ENCODE measurements at regions not wholly inside any gene's neighbourhood (a gene's known extent, or its start where the extent isn't known, plus 50 kb on each side); places are given as distances from the start of the nearest gene placed in this dataset.

GRCh38 chr14:61930101-61930857 is 168.1 kb downstream of the SNAPC1 start:
- H3K9me3 ChIP-seq (ENCODE audit: insufficient read depth, low read length, severe bottlenecking), result no peaks in the 10 kb centered on the region
- no peak overlapping the region for H3K4me3 ChIP-seq (ENCODE audit: low read depth in 1 of 2, low read length in 2 of 2)
- no peak overlapping the region for H3K27ac ChIP-seq (ENCODE audit: low read length)
- no peaks in the 10 kb centered on the region for H3K79me2 ChIP-seq (ENCODE audit: insufficient read depth, low read length)
- peaks cover 23% of the 10 kb centered on the region for H3K27me3 ChIP-seq (ENCODE audit: insufficient read depth, low read length, poor library complexity)
- no peak overlapping the region for H3K9ac ChIP-seq (ENCODE audit: low read depth, low read length)
- H3K36me3 ChIP-seq (ENCODE audit: insufficient read depth, low read length), result no peaks in the 10 kb centered on the region
- DNase-seq (no peak), ATAC-seq (ENCODE audit: insufficient read depth, low read depth) (no peak)
- no peaks in the 10 kb centered on the region for H3K4me1 ChIP-seq (ENCODE audit: insufficient read depth, low read length)
- H4K20me1 ChIP-seq (ENCODE audit: insufficient read depth, low read length), result no peaks in the 10 kb centered on the region
- H3K4me2 ChIP-seq (ENCODE audit: insufficient read depth, low read length), result no peak overlapping the region
- no peak overlapping the region for H2AFZ ChIP-seq (ENCODE audit: low read depth, low read length)
- TF ChIP-seq, protein P1, sequence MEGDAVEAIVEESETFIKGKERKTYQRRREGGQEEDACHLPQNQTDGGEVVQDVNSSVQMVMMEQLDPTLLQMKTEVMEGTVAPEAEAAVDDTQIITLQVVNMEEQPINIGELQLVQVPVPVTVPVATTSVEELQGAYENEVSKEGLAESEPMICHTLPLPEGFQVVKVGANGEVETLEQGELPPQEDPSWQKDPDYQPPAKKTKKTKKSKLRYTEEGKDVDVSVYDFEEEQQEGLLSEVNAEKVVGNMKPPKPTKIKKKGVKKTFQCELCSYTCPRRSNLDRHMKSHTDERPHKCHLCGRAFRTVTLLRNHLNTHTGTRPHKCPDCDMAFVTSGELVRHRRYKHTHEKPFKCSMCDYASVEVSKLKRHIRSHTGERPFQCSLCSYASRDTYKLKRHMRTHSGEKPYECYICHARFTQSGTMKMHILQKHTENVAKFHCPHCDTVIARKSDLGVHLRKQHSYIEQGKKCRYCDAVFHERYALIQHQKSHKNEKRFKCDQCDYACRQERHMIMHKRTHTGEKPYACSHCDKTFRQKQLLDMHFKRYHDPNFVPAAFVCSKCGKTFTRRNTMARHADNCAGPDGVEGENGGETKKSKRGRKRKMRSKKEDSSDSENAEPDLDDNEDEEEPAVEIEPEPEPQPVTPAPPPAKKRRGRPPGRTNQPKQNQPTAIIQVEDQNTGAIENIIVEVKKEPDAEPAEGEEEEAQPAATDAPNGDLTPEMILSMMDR (IDR thresholded peaks at IDR 0.05; ENCODE audit: borderline replicate concordance, extremely low read depth, low read length, poor library complexity, severe bottlenecking), result no peak
- TF ChIP-seq EZH2 (IDR thresholded peaks at IDR 0.05; ENCODE audit: borderline replicate concordance, low read depth, low read length, severe bottlenecking), result no peak

- Histone ChIP-seq H3K79me2 (ENCODE audit: insufficient read depth, low read length) (no peaks in the 10 kb centered on the region), H4K20me1 (ENCODE audit: insufficient read depth, low read length) (no peaks in the 10 kb centered on the region), H3K27ac (ENCODE audit: low read length) (no peak overlapping the region), H3K9ac (ENCODE audit: low read depth, low read length) (no peak overlapping the region), H3K27me3 (ENCODE audit: insufficient read depth, low read length, poor library complexity) (peaks cover 17% of the 10 kb centered on the region), H2AFZ (ENCODE audit: low read depth, low read length) (no peak overlapping the region), H3K4me2 (ENCODE audit: insufficient read depth, low read length) (no peak overlapping the region), H3K4me3 (ENCODE audit: low read depth in 1 of 2, low read length in 2 of 2) (no peak overlapping the region), H3K9me3 (ENCODE audit: insufficient read depth, low read length, severe bottlenecking) (no peaks in the 10 kb centered on the region), H3K36me3 (ENCODE audit: insufficient read depth, low read length) (no peaks in the 10 kb centered on the region), H3K4me1 (ENCODE audit: insufficient read depth, low read length) (no peaks in the 10 kb centered on the region)
- DNase-seq (no peak), ATAC-seq (ENCODE audit: insufficient read depth, low read depth) (no peak)
- no peak for TF ChIP-seq EZH2 (IDR thresholded peaks at IDR 0.05; ENCODE audit: borderline replicate concordance, low read depth, low read length, severe bottlenecking)
- TF ChIP-seq, protein P1 (IDR thresholded peaks at IDR 0.05; ENCODE audit: borderline replicate concordance, extremely low read depth, low read length, poor library complexity, severe bottlenecking), result no peak
Measured at GRCh38 chr14:61932974-61933373, 170.8 kb downstream of the SNAPC1 start.

DNA sequence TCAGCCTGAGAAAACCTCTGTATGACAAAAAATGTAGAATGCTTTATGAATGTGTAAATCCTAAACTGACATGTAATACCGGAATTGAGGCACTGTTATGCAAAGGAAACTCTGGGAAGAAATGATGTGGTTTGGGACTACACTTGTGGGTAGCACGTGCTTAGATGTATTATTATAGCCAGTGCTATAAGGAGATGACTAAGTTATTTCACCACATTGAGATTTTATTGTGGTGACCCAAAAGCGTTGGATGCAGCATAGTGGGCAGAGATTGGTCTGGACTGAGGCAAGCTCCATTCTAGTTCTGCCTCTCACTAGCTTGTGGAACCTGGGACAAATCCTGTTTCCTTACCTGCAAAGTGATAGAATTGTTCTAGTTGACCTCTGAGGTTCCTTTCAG is 172.2 kb downstream of the SNAPC1 start:
- ATAC-seq (ENCODE audit: insufficient read depth, low read depth), result no peak

More for the DNA sequence above, 172.2 kb downstream of the SNAPC1 start:
- Histone ChIP-seq H4K20me1 (ENCODE audit: insufficient read depth, low read length) (no peaks in the 10 kb centered on the region), H3K79me2 (ENCODE audit: insufficient read depth, low read length) (no peaks in the 10 kb centered on the region), H3K27ac (ENCODE audit: low read length) (no peak overlapping the region), H3K4me1 (ENCODE audit: insufficient read depth, low read length) (no peaks in the 10 kb centered on the region), H3K9me3 (ENCODE audit: insufficient read depth, low read length, severe bottlenecking) (no peaks in the 10 kb centered on the region), H3K36me3 (ENCODE audit: insufficient read depth, low read length) (no peaks in the 10 kb centered on the region), H3K9ac (ENCODE audit: low read depth, low read length) (no peak overlapping the region), H3K27me3 (ENCODE audit: insufficient read depth, low read length, poor library complexity) (peaks cover 12% of the 10 kb centered on the region), H3K4me2 (ENCODE audit: insufficient read depth, low read length) (no peak overlapping the region), H3K4me3 (ENCODE audit: low read depth in 1 of 2, low read length in 2 of 2) (no peak overlapping the region), H2AFZ (ENCODE audit: low read depth, low read length) (no peak overlapping the region)
- DNase-seq, result no peak
- TF ChIP-seq, protein P1 (IDR thresholded peaks at IDR 0.05; ENCODE audit: borderline replicate concordance, extremely low read depth, low read length, poor library complexity, severe bottlenecking), result no peak
- no peak for TF ChIP-seq EZH2 (IDR thresholded peaks at IDR 0.05; ENCODE audit: borderline replicate concordance, low read depth, low read length, severe bottlenecking)
